B cell (primary cell): ENCODE measurements at regions not wholly inside any gene's neighbourhood (a gene's known extent, or its start where the extent isn't known, plus 50 kb on each side); places are given as distances from the start of the nearest gene placed in this dataset.

Experiments used
- ATAC-seq: fragments of 200-7000 bp; cut with Tn5 transposase; one replicate; pipeline ENCODE4 v1.10.0; 2021; ENCODE audit warnings: low read depth, mild to moderate bottlenecking, moderate number of reproducible peaks, moderate library complexity
- CTCF ChIA-PET: fragments of 350-600 bp; sonication (Branson Sonifier 250); formaldehyde crosslinking; loops from one replicate; lab custom pipeline; 2021; ENCODE audit warnings: antibody characterized with exemption, inconsistent platforms; lab: Charles Lee
- POLR2A ChIA-PET: fragments of 350-600 bp; sonication (Branson Sonifier 250); formaldehyde crosslinking; loops from one replicate; lab custom pipeline; 2021; ENCODE audit warnings: antibody characterized with exemption; lab: Charles Lee
- DNase-seq: peaks from one replicate; pipeline ENCODE4 v3.0.0; 2013
- H2AFZ ChIP-seq: 2 replicates; pipeline ENCODE4 v1.6.1; 2012; ENCODE audit warnings: mild to moderate bottlenecking, low read depth, low read length; ENCODE audit not compliant: insufficient read depth, poor library complexity, severe bottlenecking
- H3K27ac ChIP-seq, 2 donors: 1 replicate in 1 of 2; 2 replicates in 1 of 2; pipeline ENCODE4 v1.5.1; 2012 to 2013; ENCODE audit warnings: low read length in 2 of 2, mild to moderate bottlenecking in 2 of 2, moderate library complexity in 1 of 2
- H3K27me3 ChIP-seq, 4 experiments: fragments of 200-600 bp in 1 of 4; sonication (generic) in 1 of 4; replicated peaks in 1 of 4; 1 replicate in 2 of 4; 2 replicates in 2 of 4; pipeline versions ENCODE4 v1.6.1 to v1.7.0; 2013 to 2016; ENCODE audit warnings: low read length in 3 of 4, mild to moderate bottlenecking in 2 of 4, mixed read lengths in 1 of 4, moderate library complexity in 1 of 4; ENCODE audit not compliant: insufficient read depth in 4 of 4, control insufficient read depth in 3 of 4; ENCODE audit errors: control extremely low read depth in 1 of 4
- H3K36me3 ChIP-seq, 2 experiments: replicated peaks in 1 of 2; 1 replicate in 1 of 2; 2 replicates in 1 of 2; pipeline versions ENCODE4 v1.6.1 to v1.7.1; 2013; ENCODE audit warnings: low read length in 1 of 2; ENCODE audit not compliant: insufficient read depth in 2 of 2, control insufficient read depth in 1 of 2; ENCODE audit errors: control extremely low read depth in 1 of 2, extremely low read depth in 1 of 2
- H3K4me1 ChIP-seq, 2 donors: fragments of 200-600 bp in 1 of 2; sonication (generic) in 1 of 2; 1 replicate in 1 of 2; 2 replicates in 1 of 2; pipeline versions ENCODE4 v1.5.1 to v1.6.1; 2013 to 2017; ENCODE audit warnings: low read length in 2 of 2; ENCODE audit not compliant: control insufficient read depth in 2 of 2, insufficient read depth in 2 of 2
- H3K4me2 ChIP-seq: replicated peaks from 2 replicates; pipeline ENCODE3; 2012; ENCODE audit warnings: mild to moderate bottlenecking, low read depth, low read length; ENCODE audit not compliant: poor library complexity, severe bottlenecking
- H3K4me3 ChIP-seq, 5 experiments: fragments of 200-600 bp in 1 of 5; sonication (generic) in 1 of 5; 1 replicate in 3 of 5; 2 replicates in 2 of 5; pipeline versions ENCODE4 v1.5.1 to v1.7.0; 2011 to 2016; ENCODE audit warnings: low read length in 4 of 5, mild to moderate bottlenecking in 4 of 5, low read depth in 2 of 5, control low read depth in 1 of 5, moderate library complexity in 1 of 5; ENCODE audit not compliant: insufficient read depth in 1 of 5; ENCODE audit errors: control extremely low read depth in 1 of 5, extremely low read depth in 1 of 5
- H3K79me2 ChIP-seq: fragments of 200-600 bp; sonication (generic); one replicate; pipeline ENCODE4 v1.6.0; 2016; ENCODE audit warnings: low read length; ENCODE audit not compliant: control insufficient read depth, insufficient read depth
- H3K9ac ChIP-seq: fragments of 200-600 bp; sonication (generic); 2 replicates; pipeline ENCODE4 v1.6.1; 2017; ENCODE audit warnings: mild to moderate bottlenecking, low read length, moderate library complexity
- H3K9me3 ChIP-seq, 3 donors: one replicate each; pipeline versions ENCODE4 v1.6.1 to v1.7.1; 2013; ENCODE audit warnings: low read length in 2 of 3; ENCODE audit not compliant: control insufficient read depth in 2 of 3, insufficient read depth in 1 of 3; ENCODE audit errors: control extremely low read depth in 1 of 3
- H4K20me1 ChIP-seq: 2 replicates; pipeline ENCODE4 v1.6.0; 2012; ENCODE audit warnings: mild to moderate bottlenecking, low read length; ENCODE audit not compliant: insufficient read depth, control insufficient read depth, poor library complexity, severe bottlenecking
- H3K27ac Mint-ChIP-seq: one replicate; pipeline ENCODE4 v1.8.0; 2021; ENCODE audit warnings: mixed read lengths
- H3K27me3 Mint-ChIP-seq: one replicate; pipeline ENCODE4 v1.8.0; 2021; ENCODE audit warnings: mixed read lengths
- H3K4me1 Mint-ChIP-seq: one replicate; pipeline ENCODE4 v1.8.0; 2021; ENCODE audit warnings: mixed read lengths
- H3K4me3 Mint-ChIP-seq: one replicate; pipeline ENCODE4 v1.8.0; 2021; ENCODE audit warnings: mixed read lengths
- H3K9me3 Mint-ChIP-seq: one replicate; pipeline ENCODE4 v1.8.0; 2022; ENCODE audit warnings: mixed read lengths; ENCODE audit not compliant: insufficient read depth
- CTCF ChIP-seq: fragments of 200-600 bp; IDR thresholded peaks from one replicate; pipeline ENCODE4 v1.8.0; 2022; ENCODE audit warnings: antibody characterized with exemption, mild to moderate bottlenecking
- EZH2 ChIP-seq: IDR thresholded peaks from 2 replicates; pipeline ENCODE4 v1.6.1; 2012; ENCODE audit warnings: borderline replicate concordance, low read depth, mild to moderate bottlenecking, moderate library complexity, low read length; ENCODE audit not compliant: insufficient read depth, poor library complexity, severe bottlenecking
- WGBS: methylation state at CpG from one replicate; pipeline ENCODE4 v1.1.5; 2013; ENCODE audit warnings: missing lambda C conversion rate; ENCODE audit not compliant: insufficient coverage; 5-methylcytosine and 5-hydroxymethylcytosine counted together
- intact Hi-C: fragments of 100-400 bp; cut with micrococcal nuclease; formaldehyde crosslinking; loops from one replicate; pipeline ENCODE4 v1.10.0; 2022

GRCh38 chr15:97140216-97140615 lies 809.7 kb downstream of the NR2F2 start:
- 72% methylated on average over 2 of the region's 4 CpGs for whole genome bisulfite sequencing
- Mint-ChIP-seq H3K4me1 (no peaks in the 10 kb centered on the region), H3K27me3 (no peaks in the 10 kb centered on the region), H3K4me3 (no peak overlapping the region), H3K27ac (no peak overlapping the region), H3K9me3 (peaks cover 16% of the 10 kb centered on the region)
- Histone ChIP-seq H3K4me1 (no peaks in the 10 kb centered on the region), H3K36me3 (no peaks in the 10 kb centered on the region), H3K27me3 (no peaks in the 10 kb centered on the region), H3K4me2 (no peak overlapping the region), H2AFZ (no peak overlapping the region), H3K9me3 (peaks cover 0 to under 1% (median 0%) of the 10 kb centered on the region in 3 donors), H3K79me2 (no peaks in the 10 kb centered on the region), H4K20me1 (no peaks in the 10 kb centered on the region), H3K9ac (no peak overlapping the region), H3K4me3 (no peak overlapping the region), H3K27ac (no peak overlapping the region)
- ATAC-seq (no peak), DNase-seq (no peak)
- POLR2A ChIA-PET: no interaction called here
- intact Hi-C loops: no loop called here
- CTCF ChIA-PET: no interaction called here
- TF ChIP-seq EZH2 (no peak), CTCF (no peak)

GRCh38 chr15:97141360-97141759 lies 810.9 kb downstream of the NR2F2 start:
- Histone ChIP-seq H3K36me3 (no peaks in the 10 kb centered on the region), H4K20me1 (no peaks in the 10 kb centered on the region), H3K4me2 (no peak overlapping the region), H3K4me1 (no peaks in the 10 kb centered on the region), H3K9ac (no peak overlapping the region), H3K4me3 (no peak overlapping the region), H2AFZ (no peak overlapping the region), H3K79me2 (no peaks in the 10 kb centered on the region), H3K9me3 (no peaks in the 10 kb centered on the region), H3K27ac (no peak overlapping the region), H3K27me3 (no peaks in the 10 kb centered on the region)
- Mint-ChIP-seq H3K9me3 (peaks cover 14% of the 10 kb centered on the region), H3K4me1 (no peaks in the 10 kb centered on the region), H3K27me3 (no peaks in the 10 kb centered on the region), H3K4me3 (no peak overlapping the region), H3K27ac (no peak overlapping the region)
- DNase-seq (no peak), ATAC-seq (no peak)
- CTCF ChIA-PET: no interaction called here
- POLR2A ChIA-PET: no interaction called here
- no peak for TF ChIP-seq CTCF
- intact Hi-C loops: no loop called here
- no CpG with 5 or more reads among the region's 1 CpG for WGBS
